ENCODE measurements at regions not wholly inside any gene's neighbourhood (a gene's known extent, or its start where the extent isn't known, plus 50 kb on each side); places are given as distances from the start of the nearest gene placed in this dataset.

DNA sequence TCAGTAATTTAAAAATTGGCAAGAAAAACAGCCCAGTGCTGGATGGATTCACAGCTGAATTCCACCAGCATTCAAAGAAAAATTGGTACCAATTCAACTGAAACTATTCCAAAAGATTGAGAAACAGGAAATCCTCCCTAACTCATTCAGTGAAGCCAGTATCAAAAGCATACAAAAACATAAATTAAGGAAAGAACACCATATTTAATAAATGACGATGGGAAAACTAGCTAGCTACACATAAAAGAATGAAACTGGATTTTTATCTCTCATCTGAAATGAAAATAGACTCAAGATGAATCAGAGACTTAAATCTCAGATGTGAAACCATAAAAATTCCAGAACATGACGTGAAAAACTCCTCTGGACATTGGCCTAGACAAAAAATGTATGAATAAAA lies 516.8 kb upstream of the SPANXN1 start:
- H3K9ac ChIP-seq (ENCODE audit: low read length): peak overlapping the region; percentile 40
- peak; percentile 37 for ATAC-seq
- DNase-seq: peak; percentile 69
- H3K4me1 ChIP-seq (ENCODE audit: insufficient read depth, low read length): peaks cover 28% of the 10 kb centered on the region
- intact Hi-C loops (cut with micrococcal nuclease): no loop called here
- CTCF ChIA-PET: no interaction called here
- H3K4me3 ChIP-seq (ENCODE audit: low read length): peak overlapping the region; percentile 27; the same call in 1 of the 2 replicates
- H3K36me3 ChIP-seq (ENCODE audit: low read depth, low read length): no peaks in the 10 kb centered on the region
- POLR2A ChIA-PET (ENCODE audit: unreplicated experiment): no interaction called here
- no peaks in the 10 kb centered on the region for H3F3A ChIP-seq (ENCODE audit: low read length, unreplicated experiment)
- no TSS peak for BruUV-seq (replicated peaks)
- H3K9me3 ChIP-seq (ENCODE audit: low read length): no peaks in the 10 kb centered on the region
- TF ChIP-seq EZH2 (IDR thresholded peaks at IDR 0.05; ENCODE audit: low read length, unreplicated experiment) (no peak), EZH2phosphoT487 (IDR thresholded peaks at IDR 0.05; ENCODE audit: borderline replicate concordance, low read length) (no peak)
- TF ChIP-seq, protein P1, sequence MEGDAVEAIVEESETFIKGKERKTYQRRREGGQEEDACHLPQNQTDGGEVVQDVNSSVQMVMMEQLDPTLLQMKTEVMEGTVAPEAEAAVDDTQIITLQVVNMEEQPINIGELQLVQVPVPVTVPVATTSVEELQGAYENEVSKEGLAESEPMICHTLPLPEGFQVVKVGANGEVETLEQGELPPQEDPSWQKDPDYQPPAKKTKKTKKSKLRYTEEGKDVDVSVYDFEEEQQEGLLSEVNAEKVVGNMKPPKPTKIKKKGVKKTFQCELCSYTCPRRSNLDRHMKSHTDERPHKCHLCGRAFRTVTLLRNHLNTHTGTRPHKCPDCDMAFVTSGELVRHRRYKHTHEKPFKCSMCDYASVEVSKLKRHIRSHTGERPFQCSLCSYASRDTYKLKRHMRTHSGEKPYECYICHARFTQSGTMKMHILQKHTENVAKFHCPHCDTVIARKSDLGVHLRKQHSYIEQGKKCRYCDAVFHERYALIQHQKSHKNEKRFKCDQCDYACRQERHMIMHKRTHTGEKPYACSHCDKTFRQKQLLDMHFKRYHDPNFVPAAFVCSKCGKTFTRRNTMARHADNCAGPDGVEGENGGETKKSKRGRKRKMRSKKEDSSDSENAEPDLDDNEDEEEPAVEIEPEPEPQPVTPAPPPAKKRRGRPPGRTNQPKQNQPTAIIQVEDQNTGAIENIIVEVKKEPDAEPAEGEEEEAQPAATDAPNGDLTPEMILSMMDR (conservative IDR thresholded peaks at IDR 0.05; ENCODE audit: low read depth, low read length): no peak
- 0 out of 2 replicates have a peak overlapping the region, but pooled peaks have one; percentile 50 for H2AFZ ChIP-seq (ENCODE audit: low read length)
- H4K20me1 ChIP-seq (ENCODE audit: low read length): no peaks in the 10 kb centered on the region
- H3K79me2 ChIP-seq (ENCODE audit: low read length): no peaks in the 10 kb centered on the region
- peak overlapping the region; percentile 85 for H3K27ac ChIP-seq (ENCODE audit: low read length)
- no peaks in the 10 kb centered on the region for H3K9me2 ChIP-seq (replicated peaks; ENCODE audit: low read length)
- peak overlapping the region; percentile 56; the same call in 1 of the 2 replicates for H3K4me2 ChIP-seq (ENCODE audit: low read length)
- H3K27me3 ChIP-seq (ENCODE audit: low read length): no peaks in the 10 kb centered on the region

DNA sequence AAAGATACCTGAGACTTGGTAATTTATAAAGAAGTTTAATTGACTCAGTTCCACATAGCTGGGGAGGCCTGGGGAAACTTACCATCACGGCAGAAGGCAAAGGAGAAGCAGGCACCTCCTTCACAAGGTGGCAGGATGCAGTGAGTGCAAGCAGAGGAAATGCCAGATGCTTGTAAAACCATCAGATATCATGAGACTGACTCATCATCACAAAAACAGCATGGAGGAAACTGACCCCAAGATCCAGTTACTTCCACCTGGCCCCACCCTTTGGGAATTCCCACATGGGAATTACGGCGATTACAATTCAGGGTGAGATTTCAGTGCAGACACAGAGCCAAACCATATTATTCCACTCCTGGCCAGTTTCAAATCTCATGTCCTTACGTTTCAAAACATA lies 514.7 kb upstream of the SPANXN1 start:
- no peak overlapping the region for H3K4me3 ChIP-seq (ENCODE audit: low read length)
- intact Hi-C loops (cut with micrococcal nuclease): no loop called here
- ATAC-seq (peak; percentile 74), DNase-seq (peak; percentile 60)
- H3K27ac ChIP-seq (ENCODE audit: low read length): peak overlapping the region; percentile 85
- no peak overlapping the region for H3K4me2 ChIP-seq (ENCODE audit: low read length)
- no peaks in the 10 kb centered on the region for H4K20me1 ChIP-seq (ENCODE audit: low read length)
- POLR2A ChIA-PET (ENCODE audit: unreplicated experiment): no interaction called here
- H3F3A ChIP-seq (ENCODE audit: low read length, unreplicated experiment): no peaks in the 10 kb centered on the region
- no peak for TF ChIP-seq EZH2phosphoT487 (IDR thresholded peaks at IDR 0.05; ENCODE audit: borderline replicate concordance, low read length)
- TF ChIP-seq EZH2 (IDR thresholded peaks at IDR 0.05; ENCODE audit: low read length, unreplicated experiment): no peak
- TF ChIP-seq, protein P1 (conservative IDR thresholded peaks at IDR 0.05; ENCODE audit: low read depth, low read length): no peak
- H3K9me3 ChIP-seq (ENCODE audit: low read length): no peaks in the 10 kb centered on the region
- no peaks in the 10 kb centered on the region for H3K9me2 ChIP-seq (replicated peaks; ENCODE audit: low read length)
- CTCF ChIA-PET: no interaction called here
- no peak overlapping the region for H2AFZ ChIP-seq (ENCODE audit: low read length)
- peaks cover 28% of the 10 kb centered on the region for H3K4me1 ChIP-seq (ENCODE audit: insufficient read depth, low read length)
- no peaks in the 10 kb centered on the region for H3K79me2 ChIP-seq (ENCODE audit: low read length)
- H3K36me3 ChIP-seq (ENCODE audit: low read depth, low read length): no peaks in the 10 kb centered on the region
- H3K9ac ChIP-seq (ENCODE audit: low read length): peak overlapping the region; percentile 10; the same call in 1 of the 2 replicates
- no TSS peak for BruUV-seq (replicated peaks)
- no peaks in the 10 kb centered on the region for H3K27me3 ChIP-seq (ENCODE audit: low read length)

DNA sequence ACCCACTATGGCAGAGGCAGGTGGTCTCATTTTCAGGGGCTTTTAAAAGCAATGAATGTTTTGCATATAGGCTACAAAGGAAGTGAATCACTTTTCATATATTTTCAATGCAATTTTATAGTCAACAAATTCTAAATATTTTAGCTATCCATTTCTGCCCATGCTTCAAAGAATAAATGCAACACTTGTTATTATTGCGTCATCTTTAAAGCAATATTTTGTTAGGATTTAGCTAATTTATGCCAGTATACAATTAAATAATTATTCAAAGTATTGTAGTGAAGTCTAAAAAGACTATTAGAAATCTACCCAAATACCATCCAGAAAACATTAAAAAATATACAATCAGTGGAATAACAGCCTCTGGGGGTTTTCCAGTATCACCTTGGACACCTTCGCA lies 509.1 kb upstream of the SPANXN1 start:
- Histone ChIP-seq H3K9me3 (ENCODE audit: low read length) (no peaks in the 10 kb centered on the region), H3K4me1 (ENCODE audit: insufficient read depth, low read length) (no peaks in the 10 kb centered on the region), H3K27ac (ENCODE audit: low read length) (no peak overlapping the region), H3K79me2 (ENCODE audit: low read length) (no peaks in the 10 kb centered on the region), H3K36me3 (ENCODE audit: low read depth, low read length) (no peaks in the 10 kb centered on the region), H4K20me1 (ENCODE audit: low read length) (no peaks in the 10 kb centered on the region), H3K9me2 (replicated peaks; ENCODE audit: low read length) (no peaks in the 10 kb centered on the region), H3K4me2 (ENCODE audit: low read length) (no peak overlapping the region), H3F3A (ENCODE audit: low read length, unreplicated experiment) (no peaks in the 10 kb centered on the region), H3K9ac (ENCODE audit: low read length) (no peak overlapping the region), H3K4me3 (ENCODE audit: low read length) (no peak overlapping the region), H2AFZ (ENCODE audit: low read length) (no peak overlapping the region), H3K27me3 (ENCODE audit: low read length) (no peaks in the 10 kb centered on the region)
- ATAC-seq: no peak
- CTCF ChIA-PET: no interaction called here
- TF ChIP-seq, protein P1 (conservative IDR thresholded peaks at IDR 0.05; ENCODE audit: low read depth, low read length): no peak
- TF ChIP-seq EZH2phosphoT487 (IDR thresholded peaks at IDR 0.05; ENCODE audit: borderline replicate concordance, low read length) (no peak), EZH2 (IDR thresholded peaks at IDR 0.05; ENCODE audit: low read length, unreplicated experiment) (no peak)
- BruUV-seq (replicated peaks): no TSS peak
- POLR2A ChIA-PET (ENCODE audit: unreplicated experiment): no interaction called here
- intact Hi-C loops (cut with micrococcal nuclease): no loop called here
- DNase-seq: no peak

All from PC-3 (cell line).